Thyroid gland (tissue), 4 donors: ENCODE measurements at regions not wholly inside any gene's neighbourhood (a gene's known extent, or its start where the extent isn't known, plus 50 kb on each side); places are given as distances from the start of the nearest gene placed in this dataset.

Source experiments
- DNase-seq, 2 donors: peaks; one replicate each; pipeline ENCODE4 v3.0.0-alpha.2; 2019
- H3K27ac ChIP-seq, 3 donors: fragments of 200-600 bp; sonication (generic); 1 replicate in 2 of 3; 2 replicates in 1 of 3; pipeline ENCODE4 v1.5.1; 2016 to 2019; ENCODE audit warnings: mild to moderate bottlenecking in 1 of 3, moderate library complexity in 1 of 3
- H3K27me3 ChIP-seq: fragments of 200-600 bp; sonication (generic); one replicate; pipeline ENCODE4 v1.5.1; 2019
- H3K36me3 ChIP-seq, 2 donors: fragments of 200-600 bp; sonication (generic); one replicate each; pipeline ENCODE4 v1.5.1; 2016 to 2019
- H3K4me1 ChIP-seq, 2 donors: fragments of 200-600 bp; sonication (generic); one replicate each; pipeline ENCODE4 v1.5.1; 2017 to 2019
- H3K4me3 ChIP-seq, 3 donors: fragments of 200-600 bp; sonication (generic); replicated peaks in 1 of 3; 1 replicate in 2 of 3; 2 replicates in 1 of 3; pipeline ENCODE4 v1.5.1; 2016; ENCODE audit warnings: mild to moderate bottlenecking in 1 of 3
- H3K9me3 ChIP-seq: fragments of 200-600 bp; sonication (generic); one replicate; pipeline ENCODE4 v1.5.1; 2017
- POLR2A ChIP-seq, 2 donors: fragments of 450-650 bp; IDR thresholded peaks; one replicate each; pipeline ENCODE4 v1.6.1; 2017; ENCODE audit warnings: antibody characterized with exemption in 2 of 2, mild to moderate bottlenecking in 2 of 2, moderate library complexity in 1 of 2
- WGBS, 2 donors: methylation state at CpG; one replicate each; pipeline ENCODE4 v1.1.5; 2017; 5-methylcytosine and 5-hydroxymethylcytosine counted together
- intact Hi-C: fragments of 100-400 bp; cut with DNase I; formaldehyde crosslinking; loops from one replicate; pipeline ENCODE4 v1.15.1; 2023
- TF ChIP-seq, protein P1 (sequence below), 6 experiments: fragments of 200-600 bp in 3 of 6; fragments of 450-650 bp in 3 of 6; sonication (generic) in 3 of 6; IDR thresholded peaks; one replicate each; pipeline ENCODE4 v1.5.1; 2016 to 2019; ENCODE audit warnings: antibody characterized with exemption in 6 of 6, mild to moderate bottlenecking in 2 of 6, inconsistent platforms in 1 of 6, moderate library complexity in 1 of 6

DNA sequence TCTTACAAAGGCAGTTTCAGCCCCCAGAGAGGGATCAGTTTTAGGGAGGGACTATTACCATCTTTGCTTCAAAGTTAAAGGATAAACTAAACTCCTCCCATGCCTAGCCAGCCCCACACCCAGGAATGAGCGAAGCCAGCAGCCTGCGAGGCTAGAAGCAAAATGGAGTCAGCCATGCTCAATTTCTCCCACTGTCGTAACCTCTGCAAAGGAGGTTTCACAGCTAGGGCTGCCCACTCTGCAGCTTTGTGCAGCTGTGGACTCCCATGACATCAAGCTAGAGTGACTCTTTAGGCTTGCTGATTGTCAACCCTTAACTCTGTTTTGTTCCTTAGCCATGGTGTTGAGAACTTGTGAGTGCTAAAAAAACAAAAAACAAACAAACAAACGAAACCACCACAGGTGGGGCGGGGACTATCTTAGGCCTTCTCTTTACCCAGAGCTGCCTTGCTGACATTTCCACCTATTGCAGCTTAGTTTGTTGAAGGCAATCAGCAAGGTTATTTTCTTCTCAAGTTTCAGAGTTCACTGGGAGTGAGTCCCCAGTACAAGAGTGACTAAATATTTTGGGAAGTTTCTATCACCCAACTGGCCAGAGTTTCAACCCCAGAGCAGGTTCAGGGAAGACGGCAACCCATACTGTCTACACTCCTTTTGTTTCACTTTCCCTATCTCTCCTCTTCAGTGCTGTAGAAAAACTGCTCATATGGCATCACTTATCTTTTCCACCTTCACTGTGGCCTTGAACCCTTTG is 592.1 kb downstream of the XIRP2 start:
- WGBS, 2 donors, result 77% methylated on average over 4 to 6 of the region's 6 CpGs

DNA sequence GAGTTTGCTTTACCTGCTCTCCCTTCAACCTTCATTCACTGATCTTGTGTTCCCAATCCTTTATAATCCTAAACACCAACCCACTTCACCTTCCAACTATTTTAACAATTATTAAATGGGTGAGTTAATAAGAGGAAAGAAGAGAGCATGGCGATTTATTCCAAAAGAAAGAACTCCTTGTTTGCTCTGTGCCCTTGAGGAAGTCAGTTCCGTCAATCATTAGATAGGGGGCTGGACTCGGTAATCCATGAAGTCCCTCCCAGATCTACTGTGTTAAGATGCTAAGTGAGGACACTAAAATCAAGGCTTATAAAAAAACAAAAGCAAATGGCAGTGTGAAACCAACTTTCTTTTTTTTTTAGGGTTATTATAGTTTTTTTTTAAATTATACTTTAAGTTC is 589.9 kb downstream of the XIRP2 start:
- WGBS, 2 donors, result 85 to 86% methylated on average over 3 of the region's 3 CpGs
- intact Hi-C loops, result no loop called here
- H3K9me3 ChIP-seq, result no peaks in the 10 kb centered on the region
- no peaks in the 10 kb centered on the region for H3K36me3 ChIP-seq
- H3K4me1 ChIP-seq, result no peaks in the 10 kb centered on the region
- TF ChIP-seq, protein P1, sequence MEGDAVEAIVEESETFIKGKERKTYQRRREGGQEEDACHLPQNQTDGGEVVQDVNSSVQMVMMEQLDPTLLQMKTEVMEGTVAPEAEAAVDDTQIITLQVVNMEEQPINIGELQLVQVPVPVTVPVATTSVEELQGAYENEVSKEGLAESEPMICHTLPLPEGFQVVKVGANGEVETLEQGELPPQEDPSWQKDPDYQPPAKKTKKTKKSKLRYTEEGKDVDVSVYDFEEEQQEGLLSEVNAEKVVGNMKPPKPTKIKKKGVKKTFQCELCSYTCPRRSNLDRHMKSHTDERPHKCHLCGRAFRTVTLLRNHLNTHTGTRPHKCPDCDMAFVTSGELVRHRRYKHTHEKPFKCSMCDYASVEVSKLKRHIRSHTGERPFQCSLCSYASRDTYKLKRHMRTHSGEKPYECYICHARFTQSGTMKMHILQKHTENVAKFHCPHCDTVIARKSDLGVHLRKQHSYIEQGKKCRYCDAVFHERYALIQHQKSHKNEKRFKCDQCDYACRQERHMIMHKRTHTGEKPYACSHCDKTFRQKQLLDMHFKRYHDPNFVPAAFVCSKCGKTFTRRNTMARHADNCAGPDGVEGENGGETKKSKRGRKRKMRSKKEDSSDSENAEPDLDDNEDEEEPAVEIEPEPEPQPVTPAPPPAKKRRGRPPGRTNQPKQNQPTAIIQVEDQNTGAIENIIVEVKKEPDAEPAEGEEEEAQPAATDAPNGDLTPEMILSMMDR (IDR thresholded peaks at IDR 0.05), result no peak
- no peak for TF ChIP-seq POLR2A (IDR thresholded peaks at IDR 0.05)
- H3K27ac ChIP-seq, result no peak overlapping the region
- no peaks in the 10 kb centered on the region for H3K27me3 ChIP-seq
- H3K4me3 ChIP-seq, result no peak overlapping the region
- DNase-seq, result no peak

More for the DNA sequence above, 592.1 kb downstream of the XIRP2 start:
- Histone ChIP-seq H3K9me3 (no peaks in the 10 kb centered on the region), H3K4me3 (no peak overlapping the region), H3K36me3 (no peaks in the 10 kb centered on the region), H3K27me3 (no peaks in the 10 kb centered on the region), H3K4me1 (no peaks in the 10 kb centered on the region), H3K27ac (no peak overlapping the region)
- no peak for DNase-seq
- TF ChIP-seq, protein P1 (IDR thresholded peaks at IDR 0.05), result no peak
- no peak for TF ChIP-seq POLR2A (IDR thresholded peaks at IDR 0.05)
- intact Hi-C loops, result no loop called here

DNA sequence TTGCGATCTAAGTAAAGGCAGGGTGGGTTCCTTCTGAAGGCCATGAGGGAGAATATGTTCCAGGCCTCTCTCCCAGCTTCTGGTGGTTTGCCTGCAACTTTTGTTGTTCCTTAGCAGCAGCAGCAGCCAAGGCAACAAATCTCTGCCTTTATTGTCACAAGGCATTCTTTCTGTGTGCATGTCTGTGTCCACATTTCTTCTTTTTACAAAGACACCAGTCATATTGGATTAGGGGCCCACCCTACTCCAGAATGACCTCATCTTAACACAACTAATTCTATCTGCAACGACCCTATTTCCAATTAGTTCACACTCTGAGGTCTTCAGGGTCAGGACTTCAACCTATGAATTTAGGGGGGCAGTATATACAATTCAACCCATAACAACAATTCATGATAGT is 587.5 kb downstream of the XIRP2 start:
- Histone ChIP-seq H3K27ac (no peak overlapping the region), H3K4me1 (no peaks in the 10 kb centered on the region), H3K36me3 (no peaks in the 10 kb centered on the region), H3K27me3 (no peaks in the 10 kb centered on the region), H3K4me3 (no peak overlapping the region), H3K9me3 (no peaks in the 10 kb centered on the region)
- TF ChIP-seq, protein P1 (IDR thresholded peaks at IDR 0.05), result no peak
- TF ChIP-seq POLR2A (IDR thresholded peaks at IDR 0.05), result no peak
- no peak for DNase-seq
- WGBS, 2 donors, result 62 to 70% methylated on average over 2 of the region's 2 CpGs
- intact Hi-C loops, result no loop called here

DNA sequence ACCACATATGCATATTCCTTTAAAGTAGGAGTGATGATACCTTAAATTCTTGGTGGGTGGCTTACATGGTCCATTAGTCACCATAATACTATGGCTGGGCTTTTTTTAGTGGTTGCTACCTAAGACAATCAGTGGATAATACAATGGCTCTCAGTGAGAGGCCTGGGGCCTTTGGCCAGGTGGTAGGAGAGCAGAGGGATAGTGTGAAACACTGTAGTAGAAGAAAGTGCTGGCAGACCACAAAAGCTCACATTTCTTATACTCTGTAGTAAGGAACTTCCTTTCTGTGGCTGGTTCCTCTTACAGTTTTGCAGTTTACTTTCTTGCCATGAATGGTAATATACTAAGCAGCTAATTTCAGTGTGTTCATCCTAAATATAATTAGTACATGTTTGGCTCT is 583.5 kb downstream of the XIRP2 start:
- TF ChIP-seq, protein P1 (IDR thresholded peaks at IDR 0.05), result no peak
- TF ChIP-seq POLR2A (IDR thresholded peaks at IDR 0.05), result no peak
- DNase-seq, result no peak
- intact Hi-C loops, result no loop called here

DNA sequence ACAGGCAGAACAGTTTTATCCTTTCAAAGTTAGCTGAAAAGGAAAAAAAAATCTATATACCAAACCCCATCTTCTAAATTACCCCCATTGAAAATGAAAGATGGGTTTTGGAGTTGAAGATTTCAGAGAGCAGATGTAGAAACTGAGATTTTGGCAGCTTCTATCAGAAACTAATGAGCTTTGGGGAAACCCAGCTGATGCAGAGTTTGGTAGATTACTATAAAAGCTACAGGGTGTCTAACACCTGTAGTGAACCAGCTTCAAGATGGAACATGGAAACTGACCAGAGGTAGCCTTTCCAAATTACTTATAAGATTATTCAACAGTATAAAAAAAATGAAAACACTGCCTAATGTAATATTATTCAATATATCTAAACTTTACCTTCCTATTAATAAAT is 583.1 kb downstream of the XIRP2 start:
- Histone ChIP-seq H3K4me3 (no peak overlapping the region), H3K36me3 (no peaks in the 10 kb centered on the region), H3K27ac (no peak overlapping the region), H3K4me1 (no peaks in the 10 kb centered on the region), H3K27me3 (no peaks in the 10 kb centered on the region), H3K9me3 (no peaks in the 10 kb centered on the region)
- DNase-seq, result no peak
- TF ChIP-seq POLR2A (IDR thresholded peaks at IDR 0.05), result no peak
- TF ChIP-seq, protein P1 (IDR thresholded peaks at IDR 0.05), result no peak
- intact Hi-C loops, result no loop called here

More for the DNA sequence above, 583.5 kb downstream of the XIRP2 start:
- Histone ChIP-seq H3K27me3 (no peaks in the 10 kb centered on the region), H3K4me3 (no peak overlapping the region), H3K27ac (no peak overlapping the region), H3K9me3 (no peaks in the 10 kb centered on the region), H3K4me1 (no peaks in the 10 kb centered on the region), H3K36me3 (no peaks in the 10 kb centered on the region)
